ENCODE measurements at regions not wholly inside any gene's neighbourhood (a gene's known extent, or its start where the extent isn't known, plus 50 kb on each side); places are given as distances from the start of the nearest gene placed in this dataset.

- no peak for DNase-seq
Measured at GRCh38 chr18:10059610-10060468, 146.0 kb downstream of the VAPA start.

GRCh38 chr18:10060469-10060782 is 146.6 kb downstream of the VAPA start:
- DNase-seq = no peak

GRCh38 chr18:10060841-10061240 is 147.0 kb downstream of the VAPA start:
- no peak for DNase-seq

- no peak for DNase-seq
Measured at GRCh38 chr18:10061566-10062140, 147.8 kb downstream of the VAPA start.

- no peak for DNase-seq
Measured at GRCh38 chr18:10062302-10063300, 148.8 kb downstream of the VAPA start.

GRCh38 chr18:10063489-10063888 is 149.7 kb downstream of the VAPA start:
- DNase-seq = no peak

- no peak for DNase-seq
Measured at GRCh38 chr18:10064267-10064666, 150.5 kb downstream of the VAPA start.

GRCh38 chr18:10065296-10065695 is 151.5 kb downstream of the VAPA start:
- DNase-seq = no peak

- DNase-seq = no peak
Measured at GRCh38 chr18:10067670-10068659, 154.1 kb downstream of the VAPA start.

GRCh38 chr18:10068766-10069567 is 155.2 kb downstream of the VAPA start:
- no peak for DNase-seq

GRCh38 chr18:10070561-10071000 is 156.8 kb downstream of the VAPA start:
- DNase-seq = no peak

- no peak for DNase-seq
Measured at GRCh38 chr18:10072671-10073175, 158.9 kb downstream of the VAPA start.

- DNase-seq = no peak
Measured at GRCh38 chr18:10074110-10074509, 160.3 kb downstream of the VAPA start.

- no peak for DNase-seq
Measured at GRCh38 chr18:10074728-10075127, 160.9 kb downstream of the VAPA start.

- DNase-seq = no peak
Measured at GRCh38 chr18:10076502-10077030, 162.8 kb downstream of the VAPA start.

GRCh38 chr18:10077986-10078385 is 164.2 kb downstream of the VAPA start:
- DNase-seq = no peak

- no peak for DNase-seq
Measured at GRCh38 chr18:10080372-10080771, 166.6 kb downstream of the VAPA start.

- DNase-seq = no peak
Measured at GRCh38 chr18:10081492-10081891, 167.7 kb downstream of the VAPA start.

GRCh38 chr18:10085416-10085815 is 171.6 kb downstream of the VAPA start:
- DNase-seq = no peak

- DNase-seq = no peak
Measured at GRCh38 chr18:10085876-10086275, 172.1 kb downstream of the VAPA start.
